ENCODE measurements at regions not wholly inside any gene's neighbourhood (a gene's known extent, or its start where the extent isn't known, plus 50 kb on each side); places are given as distances from the start of the nearest gene placed in this dataset.
"Not testable (repeated sequence)": the region's sequence is repeated elsewhere in the genome, so short reads cannot be mapped to it uniquely, and the experiment has no call there.

- no peak for FAIRE-seq
These were observed 483.1 kb upstream of the PIK3R1 start for GRCh38 chr5:67732471-67732870.

- FAIRE-seq, result no peak
These were observed 483.7 kb upstream of the PIK3R1 start for GRCh38 chr5:67731886-67732285.

GRCh38 chr5:67730917-67731474 lies 484.6 kb upstream of the PIK3R1 start:
- no peak for FAIRE-seq

- FAIRE-seq, result no peak
These were observed 487.1 kb upstream of the PIK3R1 start for GRCh38 chr5:67728326-67728890.

GRCh38 chr5:67725604-67726003 lies 490.0 kb upstream of the PIK3R1 start:
- no peak for FAIRE-seq

- no peak for FAIRE-seq
These were observed 491.0 kb upstream of the PIK3R1 start for GRCh38 chr5:67724412-67725135.

GRCh38 chr5:67723873-67724272 lies 491.7 kb upstream of the PIK3R1 start:
- FAIRE-seq, result no peak

- FAIRE-seq, result not testable (repeated sequence)
These were observed 493.0 kb upstream of the PIK3R1 start for GRCh38 chr5:67722582-67722981.

GRCh38 chr5:67720162-67720772 lies 495.3 kb upstream of the PIK3R1 start:
- FAIRE-seq, result no peak

- FAIRE-seq, result no peak
These were observed 505.4 kb upstream of the CD180 start for GRCh38 chr5:67702008-67702407.

- no peak for FAIRE-seq
These were observed 503.0 kb upstream of the CD180 start for GRCh38 chr5:67699560-67699959.

GRCh38 chr5:67696446-67696845 lies 499.8 kb upstream of the CD180 start:
- no peak for FAIRE-seq

GRCh38 chr5:67695369-67695768 lies 498.8 kb upstream of the CD180 start:
- no peak for FAIRE-seq

GRCh38 chr5:67694810-67695191 lies 498.2 kb upstream of the CD180 start:
- FAIRE-seq, result no peak

- no peak for FAIRE-seq
These were observed 497.6 kb upstream of the CD180 start for GRCh38 chr5:67693956-67694809.

- FAIRE-seq, result no peak
These were observed 490.1 kb upstream of the CD180 start for GRCh38 chr5:67686746-67687145.

- no peak for FAIRE-seq
These were observed 485.1 kb upstream of the CD180 start for GRCh38 chr5:67681703-67682102.

- no peak for FAIRE-seq
These were observed 483.5 kb upstream of the CD180 start for GRCh38 chr5:67680099-67680498.

- no peak for FAIRE-seq
These were observed 482.7 kb upstream of the CD180 start for GRCh38 chr5:67679184-67679841.

GRCh38 chr5:67678594-67678993 lies 482.0 kb upstream of the CD180 start:
- FAIRE-seq, result no peak

- no peak for FAIRE-seq
These were observed 480.9 kb upstream of the CD180 start for GRCh38 chr5:67677422-67677970.

- no peak for FAIRE-seq
These were observed 480.3 kb upstream of the CD180 start for GRCh38 chr5:67676863-67677262.
